DMS153 (cell line): ENCODE measurements at regions not wholly inside any gene's neighbourhood (a gene's known extent, or its start where the extent isn't known, plus 50 kb on each side); places are given as distances from the start of the nearest gene placed in this dataset.

Experiments used
- DNase-seq: peaks from one replicate; lab custom pipeline; 2025; lab: John Stamatoyannopoulos, UW

GRCh38 chr4:36719425-36719824, 438.0 kb downstream of the DTHD1 start:
- no peak for DNase-seq

DNA sequence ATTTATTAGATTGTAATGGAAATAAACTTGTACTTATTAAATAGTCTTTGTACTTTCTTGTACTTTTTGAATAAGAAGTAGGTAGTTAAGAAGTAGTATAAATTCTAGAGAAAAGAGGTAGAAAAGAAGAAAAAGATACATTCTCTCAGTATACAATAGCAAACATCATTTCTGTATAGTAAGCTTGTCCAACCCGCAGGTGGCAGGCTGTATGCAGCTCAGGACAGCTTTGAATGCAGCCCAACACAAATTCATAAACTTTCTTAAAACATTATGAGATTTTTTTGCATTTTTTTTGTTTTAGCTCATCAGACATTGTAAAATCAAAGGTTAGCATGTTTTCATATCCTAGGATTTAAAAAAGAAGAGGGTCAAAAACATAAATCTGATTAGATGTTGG, 441.6 kb downstream of the DTHD1 start:
- DNase-seq, result no peak

DNA sequence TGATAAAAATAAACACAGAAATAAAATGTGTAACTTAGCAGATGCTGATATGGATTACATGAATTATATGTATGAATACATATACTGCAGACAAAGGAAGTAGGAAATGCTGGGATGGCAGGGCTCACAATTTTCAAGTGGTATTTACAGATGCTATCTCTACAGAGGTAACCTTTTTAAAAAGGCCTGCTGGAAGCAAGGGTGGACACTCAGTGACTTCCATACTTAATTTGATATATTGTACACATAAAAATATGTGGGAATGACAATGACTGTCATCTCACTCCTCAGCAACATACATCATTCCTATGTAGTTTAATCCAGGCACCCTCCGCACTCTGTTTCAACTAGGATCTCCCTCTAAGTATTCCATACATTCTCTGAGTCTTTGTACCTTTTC, 452.9 kb downstream of the DTHD1 start:
- DNase-seq, result peak; percentile 14

- no peak for DNase-seq
Measured at GRCh38 chr4:36737691-36738090, 456.3 kb downstream of the DTHD1 start.

GRCh38 chr4:36740796-36741310, 459.4 kb downstream of the DTHD1 start:
- DNase-seq, result peak; percentile 10

GRCh38 chr4:36747277-36748129, 466.1 kb downstream of the DTHD1 start:
- no peak for DNase-seq

DNA sequence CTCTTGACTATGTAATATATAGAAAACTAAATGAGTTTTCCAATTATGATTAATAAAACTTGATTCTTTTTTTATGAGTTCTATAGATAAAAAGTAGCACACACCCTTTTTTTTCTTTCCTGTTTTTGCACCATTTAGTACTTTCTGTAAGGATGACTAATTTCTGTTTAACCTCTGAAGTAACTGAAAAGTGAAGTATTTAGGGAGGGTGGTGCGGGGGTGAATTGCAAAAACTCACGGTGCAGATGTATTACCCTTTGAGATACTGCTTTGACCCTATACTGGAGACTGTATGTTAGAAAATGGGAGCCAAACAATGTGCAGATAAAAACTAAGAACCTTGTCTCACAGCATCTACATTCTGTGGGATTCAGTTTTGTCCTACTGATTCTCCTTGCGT, 471.6 kb downstream of the DTHD1 start:
- DNase-seq, result no peak

DNA sequence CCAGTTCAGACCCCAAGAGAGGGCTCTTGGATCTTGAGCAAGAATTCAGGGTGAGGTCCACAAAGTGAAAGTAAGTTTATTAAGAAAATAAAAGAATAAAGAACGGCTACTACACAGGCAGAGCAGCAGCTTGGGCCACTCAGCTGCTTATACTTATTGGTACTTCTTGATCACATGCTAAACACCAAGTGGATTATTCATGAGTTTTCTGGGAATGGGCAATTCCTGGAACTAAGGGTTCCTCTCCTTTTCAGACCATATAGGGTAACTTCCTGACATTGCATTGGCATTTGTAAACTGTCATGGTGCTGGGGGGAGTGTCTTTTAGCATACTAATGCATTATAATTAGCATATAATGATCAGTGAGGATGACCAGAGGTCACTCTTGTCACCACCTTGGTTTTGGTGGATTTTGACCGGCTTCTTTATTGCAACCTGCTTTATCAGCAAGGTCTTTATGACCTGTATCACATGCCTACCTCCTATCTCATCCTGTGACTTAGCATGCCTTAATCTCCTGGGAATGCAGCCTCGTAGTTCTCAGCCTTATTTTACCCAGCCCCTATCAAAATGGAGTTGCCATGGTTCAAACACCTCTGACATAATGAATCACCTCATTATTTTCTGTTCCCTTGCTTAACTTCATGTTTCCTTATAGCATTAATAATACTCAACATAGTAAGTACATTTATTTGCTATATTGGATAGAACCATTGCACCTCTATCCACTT, 476.3 kb downstream of the DTHD1 start:
- no peak for DNase-seq

DNA sequence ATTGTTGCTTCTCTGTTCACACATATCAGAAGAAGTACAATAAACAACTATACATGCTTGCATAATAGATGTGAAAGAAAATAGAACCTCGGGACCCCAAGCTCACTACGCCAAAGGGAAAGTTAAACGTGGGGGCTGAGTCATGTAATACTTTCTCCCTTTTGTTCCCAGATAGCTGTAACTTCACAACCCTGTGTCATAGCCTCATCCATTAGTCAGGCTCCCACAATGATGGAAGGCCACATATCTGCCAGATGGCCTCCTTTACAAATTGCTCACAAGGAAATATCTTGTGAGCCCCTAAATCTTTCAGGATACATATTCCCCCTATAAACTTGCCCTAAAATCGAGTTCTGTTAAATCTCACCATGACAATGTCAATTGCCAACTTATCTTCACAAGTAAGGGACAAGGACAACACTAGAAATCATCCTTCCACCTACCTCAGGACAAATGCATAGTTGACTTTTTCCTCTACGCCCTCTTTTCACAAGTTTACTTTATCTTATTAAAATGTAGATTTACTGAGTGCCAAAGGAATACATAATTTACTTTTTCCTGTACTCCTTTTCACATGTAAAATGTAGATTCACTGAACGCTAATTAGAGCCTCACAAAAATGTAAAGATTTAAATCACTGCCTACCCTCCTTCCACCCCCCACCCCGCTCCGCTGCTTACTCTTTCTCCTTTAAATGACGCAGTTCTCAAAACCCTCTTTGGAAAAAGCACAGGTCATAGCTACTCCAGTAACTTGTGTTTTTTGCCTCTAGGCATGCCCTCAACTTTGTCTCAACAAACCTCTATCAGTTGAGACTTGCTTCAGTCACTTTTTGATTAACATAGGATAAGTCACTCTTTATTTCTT, 477.1 kb downstream of the DTHD1 start:
- no peak for DNase-seq

DNA sequence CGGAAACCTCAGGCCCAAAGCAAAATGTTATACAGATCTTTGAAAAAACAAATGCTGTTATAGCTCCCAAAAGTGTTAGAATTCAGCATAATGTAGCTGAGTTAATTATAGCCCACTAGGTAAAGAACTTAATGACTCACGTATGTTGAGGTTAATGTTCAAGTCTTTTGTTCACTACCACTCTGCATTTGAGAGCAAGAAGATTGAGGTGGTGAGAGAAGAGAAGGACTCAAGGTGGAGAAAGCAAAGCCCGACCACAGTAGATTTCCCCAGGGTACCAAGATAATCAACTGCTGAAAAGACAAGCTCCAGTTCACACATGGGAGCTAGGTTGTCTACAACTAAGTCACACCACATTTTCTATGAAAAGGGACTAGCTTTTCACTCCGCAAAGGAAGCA, 480.2 kb downstream of the DTHD1 start:
- DNase-seq, result no peak

DNA sequence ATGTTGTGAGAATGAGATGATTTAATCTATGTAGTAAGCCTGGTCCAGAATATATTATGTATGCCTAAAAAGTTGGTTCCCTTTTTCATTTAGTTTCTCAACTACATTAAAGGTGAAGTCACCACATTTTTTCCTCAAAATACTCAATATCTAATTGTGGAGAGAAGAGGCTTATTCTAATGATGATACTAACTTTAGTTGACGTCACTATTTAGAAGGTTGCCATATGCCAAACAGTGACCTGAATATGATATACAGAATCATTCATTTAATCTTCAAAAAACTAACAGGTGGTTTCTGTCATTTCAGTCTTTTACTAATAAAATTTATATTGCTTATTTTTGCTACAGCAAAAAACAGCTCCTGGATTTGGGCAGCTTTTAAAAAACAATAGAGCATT, 480.7 kb upstream of the NWD2 start:
- no peak for DNase-seq

- no peak for DNase-seq
Measured at GRCh38 chr4:36767596-36767995, 476.9 kb upstream of the NWD2 start.

GRCh38 chr4:36771411-36772153, 473.0 kb upstream of the NWD2 start:
- DNase-seq, result peak; percentile 7

GRCh38 chr4:36772154-36772516, 472.4 kb upstream of the NWD2 start:
- no peak for DNase-seq

- no peak for DNase-seq
Measured at GRCh38 chr4:36773467-36773866, 471.1 kb upstream of the NWD2 start.

DNA sequence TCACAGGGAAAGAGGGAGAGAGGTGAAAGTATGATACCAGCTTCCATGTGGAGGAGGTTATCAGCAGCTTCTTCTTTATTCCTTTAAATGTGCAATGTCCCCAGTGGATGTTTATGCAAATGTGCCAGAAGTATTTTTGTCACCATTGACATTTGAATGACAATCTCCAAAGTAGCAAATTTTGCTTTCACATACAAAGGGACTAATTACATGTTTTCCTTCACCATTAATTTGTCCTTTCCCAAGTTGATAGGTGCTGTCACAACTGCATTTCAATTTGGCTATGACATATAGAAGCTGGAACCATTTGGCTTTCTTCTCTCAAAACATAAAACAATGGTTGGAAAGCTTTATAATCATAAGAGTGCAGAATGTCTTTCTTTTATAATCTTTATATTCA, 469.0 kb upstream of the NWD2 start:
- DNase-seq, result no peak

DNA sequence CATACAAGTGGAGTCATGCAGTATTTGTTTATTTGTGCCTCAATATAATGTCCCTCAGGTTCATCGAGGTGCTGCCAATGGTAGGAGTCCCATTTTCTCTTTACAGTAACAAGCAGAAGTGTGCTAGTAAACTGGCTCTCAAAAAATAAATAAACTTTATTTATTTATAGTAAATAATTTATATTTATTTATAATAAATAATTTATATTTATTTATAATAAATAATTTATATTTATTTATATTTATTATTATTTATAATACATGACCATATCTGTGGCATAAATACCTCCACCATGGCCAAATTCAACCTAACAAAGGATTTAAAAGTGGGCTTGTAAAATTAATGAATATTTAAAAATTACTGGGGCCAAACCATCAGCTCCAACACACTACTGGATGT, 464.9 kb upstream of the NWD2 start:
- DNase-seq, result no peak

GRCh38 chr4:36785973-36786372, 458.6 kb upstream of the NWD2 start:
- DNase-seq, result peak; percentile 77

GRCh38 chr4:36786519-36786918, 458.0 kb upstream of the NWD2 start:
- DNase-seq, result no peak

DNA sequence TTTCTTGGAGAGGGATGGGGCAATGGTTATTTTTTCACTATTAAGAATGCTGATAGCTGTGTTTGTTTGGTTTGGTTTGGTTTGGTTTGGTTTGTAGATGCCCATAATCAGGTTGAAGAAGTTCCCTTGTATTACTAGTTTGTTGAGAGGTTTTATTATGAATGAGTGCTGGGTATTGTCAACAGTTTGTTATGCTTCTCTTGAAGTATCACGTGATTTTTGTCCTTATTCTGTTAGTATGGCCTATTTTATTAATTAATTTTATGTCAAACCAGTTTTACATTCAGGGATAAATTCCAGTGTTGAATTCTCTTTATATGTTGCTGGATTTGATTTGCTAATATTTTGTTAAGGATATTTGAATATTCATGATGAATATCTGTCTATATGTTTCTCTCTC, 449.8 kb upstream of the NWD2 start:
- DNase-seq, result no peak

- DNase-seq, result no peak
Measured at GRCh38 chr4:36812149-36812548, 432.4 kb upstream of the NWD2 start.

GRCh38 chr4:36815536-36815935, 429.0 kb upstream of the NWD2 start:
- no peak for DNase-seq
